Activated naive CD8-positive, alpha-beta T cell (primary cell): ENCODE measurements at regions not wholly inside any gene's neighbourhood (a gene's known extent, or its start where the extent isn't known, plus 50 kb on each side); places are given as distances from the start of the nearest gene placed in this dataset.
"Not testable (repeated sequence)": the region's sequence is repeated elsewhere in the genome, so short reads cannot be mapped to it uniquely, and the experiment has no call there.

ENCODE experiments used
- H3K27ac Mint-ChIP-seq: one replicate; pipeline ENCODE4 v1.8.0; 2021; ENCODE audit warnings: mixed read lengths
- H3K27me3 Mint-ChIP-seq: one replicate; pipeline ENCODE4 v1.8.0; 2021; ENCODE audit warnings: mixed read lengths
- H3K36me3 Mint-ChIP-seq: one replicate; pipeline ENCODE4 v1.8.0; 2021; ENCODE audit warnings: mixed read lengths
- H3K4me1 Mint-ChIP-seq: one replicate; pipeline ENCODE4 v1.8.0; 2021; ENCODE audit warnings: low read depth, mixed read lengths
- H3K4me3 Mint-ChIP-seq: one replicate; pipeline ENCODE4 v1.8.0; 2021; ENCODE audit warnings: mild to moderate bottlenecking, mixed read lengths
- H3K9me3 Mint-ChIP-seq: one replicate; pipeline ENCODE4 v1.8.0; 2021; ENCODE audit warnings: low read depth, mixed read lengths

GRCh38 chr9:3740690-3741419 lies 215.1 kb upstream of the RFX3 start:
- no peaks in the 10 kb centered on the region for H3K27me3 Mint-ChIP-seq
- H3K36me3 Mint-ChIP-seq: no peaks in the 10 kb centered on the region
- no peak overlapping the region for H3K4me3 Mint-ChIP-seq
- H3K27ac Mint-ChIP-seq: no peak overlapping the region
- peaks cover 6% of the 10 kb centered on the region for H3K4me1 Mint-ChIP-seq
- H3K9me3 Mint-ChIP-seq: no peaks in the 10 kb centered on the region

GRCh38 chr9:3736161-3736560 lies 210.4 kb upstream of the RFX3 start:
- Mint-ChIP-seq H3K4me3 (no peak overlapping the region), H3K9me3 (no peaks in the 10 kb centered on the region), H3K4me1 (peaks cover 14% of the 10 kb centered on the region), H3K36me3 (no peaks in the 10 kb centered on the region), H3K27me3 (no peaks in the 10 kb centered on the region), H3K27ac (no peak overlapping the region)

- Mint-ChIP-seq H3K27ac (no peak overlapping the region), H3K27me3 (no peaks in the 10 kb centered on the region), H3K4me3 (no peak overlapping the region), H3K9me3 (no peaks in the 10 kb centered on the region), H3K4me1 (peaks cover 22% of the 10 kb centered on the region), H3K36me3 (no peaks in the 10 kb centered on the region)
Observed at GRCh38 chr9:3735251-3735650, 209.4 kb upstream of the RFX3 start.

- not testable (repeated sequence) for H3K27ac Mint-ChIP-seq, H3K9me3 Mint-ChIP-seq, H3K27me3 Mint-ChIP-seq, H3K4me3 Mint-ChIP-seq, H3K36me3 Mint-ChIP-seq
- H3K4me1 Mint-ChIP-seq: peaks cover 26% of the 10 kb centered on the region
Observed at GRCh38 chr9:3733527-3734262, 207.9 kb upstream of the RFX3 start.

- Mint-ChIP-seq H3K36me3 (no peaks in the 10 kb centered on the region), H3K4me3 (no peak overlapping the region), H3K27me3 (no peaks in the 10 kb centered on the region), H3K4me1 (peaks cover 26% of the 10 kb centered on the region), H3K27ac (peak overlapping the region; percentile 64), H3K9me3 (no peaks in the 10 kb centered on the region)
Observed at GRCh38 chr9:3733039-3733408, 207.2 kb upstream of the RFX3 start.

GRCh38 chr9:3732077-3733038 lies 206.6 kb upstream of the RFX3 start:
- H3K27me3 Mint-ChIP-seq: no peaks in the 10 kb centered on the region
- peaks cover 26% of the 10 kb centered on the region for H3K4me1 Mint-ChIP-seq
- H3K27ac Mint-ChIP-seq: peak overlapping the region; percentile 64
- H3K9me3 Mint-ChIP-seq: no peaks in the 10 kb centered on the region
- no peaks in the 10 kb centered on the region for H3K36me3 Mint-ChIP-seq
- H3K4me3 Mint-ChIP-seq: peak overlapping the region; percentile 6

GRCh38 chr9:3730511-3730922 lies 204.7 kb upstream of the RFX3 start:
- Mint-ChIP-seq H3K27me3 (no peaks in the 10 kb centered on the region), H3K4me1 (peaks cover 26% of the 10 kb centered on the region), H3K27ac (peak overlapping the region; percentile 56), H3K4me3 (peak overlapping the region; percentile 33), H3K9me3 (no peaks in the 10 kb centered on the region), H3K36me3 (no peaks in the 10 kb centered on the region)

- Mint-ChIP-seq H3K4me1 (no peaks in the 10 kb centered on the region), H3K9me3 (no peaks in the 10 kb centered on the region), H3K27me3 (no peaks in the 10 kb centered on the region), H3K36me3 (no peaks in the 10 kb centered on the region), H3K27ac (no peak overlapping the region), H3K4me3 (no peak overlapping the region)
Observed at GRCh38 chr9:3721096-3721495, 195.3 kb upstream of the RFX3 start.

GRCh38 chr9:3719286-3719685 lies 193.5 kb upstream of the RFX3 start:
- Mint-ChIP-seq H3K9me3 (no peaks in the 10 kb centered on the region), H3K36me3 (no peaks in the 10 kb centered on the region), H3K27me3 (no peaks in the 10 kb centered on the region), H3K4me1 (no peaks in the 10 kb centered on the region), H3K4me3 (no peak overlapping the region), H3K27ac (no peak overlapping the region)

GRCh38 chr9:3716415-3716814 lies 190.6 kb upstream of the RFX3 start:
- peaks cover 2% of the 10 kb centered on the region for H3K27me3 Mint-ChIP-seq
- no peaks in the 10 kb centered on the region for H3K36me3 Mint-ChIP-seq

GRCh38 chr9:3708751-3709150 lies 182.9 kb upstream of the RFX3 start:
- Mint-ChIP-seq H3K4me1 (no peaks in the 10 kb centered on the region), H3K36me3 (no peaks in the 10 kb centered on the region), H3K4me3 (no peak overlapping the region), H3K27me3 (peaks cover 12% of the 10 kb centered on the region), H3K27ac (no peak overlapping the region), H3K9me3 (no peaks in the 10 kb centered on the region)

More at GRCh38 chr9:3716415-3716814, 190.6 kb upstream of the RFX3 start:
- Mint-ChIP-seq H3K4me3 (no peak overlapping the region), H3K4me1 (no peaks in the 10 kb centered on the region), H3K9me3 (no peaks in the 10 kb centered on the region), H3K27ac (no peak overlapping the region)

GRCh38 chr9:3704890-3705289 lies 179.1 kb upstream of the RFX3 start:
- H3K9me3 Mint-ChIP-seq: no peaks in the 10 kb centered on the region
- no peaks in the 10 kb centered on the region for H3K36me3 Mint-ChIP-seq
- no peaks in the 10 kb centered on the region for H3K4me1 Mint-ChIP-seq
- no peak overlapping the region for H3K27ac Mint-ChIP-seq
- no peak overlapping the region for H3K4me3 Mint-ChIP-seq
- peaks cover 17% of the 10 kb centered on the region for H3K27me3 Mint-ChIP-seq

GRCh38 chr9:3700772-3701171 lies 175.0 kb upstream of the RFX3 start:
- Mint-ChIP-seq H3K36me3 (no peaks in the 10 kb centered on the region), H3K27ac (no peak overlapping the region), H3K4me3 (no peak overlapping the region), H3K27me3 (peaks cover 14% of the 10 kb centered on the region), H3K9me3 (no peaks in the 10 kb centered on the region), H3K4me1 (no peaks in the 10 kb centered on the region)

- H3K4me3 Mint-ChIP-seq: no peak overlapping the region
- no peaks in the 10 kb centered on the region for H3K9me3 Mint-ChIP-seq
- no peaks in the 10 kb centered on the region for H3K4me1 Mint-ChIP-seq
- peaks cover 14% of the 10 kb centered on the region for H3K27me3 Mint-ChIP-seq
- H3K27ac Mint-ChIP-seq: no peak overlapping the region
- no peaks in the 10 kb centered on the region for H3K36me3 Mint-ChIP-seq
Observed at GRCh38 chr9:3699883-3700282, 174.1 kb upstream of the RFX3 start.

GRCh38 chr9:3698531-3698930 lies 172.7 kb upstream of the RFX3 start:
- H3K9me3 Mint-ChIP-seq: no peaks in the 10 kb centered on the region
- H3K27me3 Mint-ChIP-seq: peaks cover 7% of the 10 kb centered on the region
- no peak overlapping the region for H3K4me3 Mint-ChIP-seq
- H3K27ac Mint-ChIP-seq: no peak overlapping the region
- no peaks in the 10 kb centered on the region for H3K4me1 Mint-ChIP-seq
- no peaks in the 10 kb centered on the region for H3K36me3 Mint-ChIP-seq
